WTC11 (cell line): ENCODE measurements at regions not wholly inside any gene's neighbourhood (a gene's known extent, or its start where the extent isn't known, plus 50 kb on each side); places are given as distances from the start of the nearest gene placed in this dataset.

Source experiments
- ATF2 ChIP-seq: sonication (generic); formaldehyde crosslinking; IDR thresholded peaks from 2 replicates; pipeline ENCODE4 v1.8.1; 2022; ENCODE audit warnings: low read depth, missing genetic modification reagents, borderline replicate concordance
- CTCF ChIP-seq: fragments of 200-600 bp; IDR thresholded peaks from 2 replicates; pipeline ENCODE4 v1.8.0; 2022; ENCODE audit warnings: antibody characterized with exemption
- E2F4 ChIP-seq: sonication (generic); formaldehyde crosslinking; IDR thresholded peaks from 2 replicates; pipeline ENCODE4 v1.8.1; 2022; ENCODE audit warnings: low read depth, mild to moderate bottlenecking, moderate library complexity, missing genetic modification reagents, borderline replicate concordance
- E2F5 ChIP-seq: sonication (generic); formaldehyde crosslinking; IDR thresholded peaks from 2 replicates; pipeline ENCODE4 v1.8.1; 2022; ENCODE audit warnings: mild to moderate bottlenecking, moderate library complexity, missing genetic modification reagents
- RELA ChIP-seq: sonication (generic); formaldehyde crosslinking; IDR thresholded peaks from 2 replicates; pipeline ENCODE4 v1.8.1; 2022; ENCODE audit warnings: missing genetic modification reagents, mild to moderate bottlenecking, borderline replicate concordance
- TCF7 ChIP-seq: sonication (generic); formaldehyde crosslinking; IDR thresholded peaks from 2 replicates; pipeline ENCODE4 v1.8.0; 2022; ENCODE audit warnings: mild to moderate bottlenecking, low read depth, missing genetic modification reagents, moderate library complexity
- USF2 ChIP-seq: sonication (generic); formaldehyde crosslinking; IDR thresholded peaks from 2 replicates; pipeline ENCODE4 v1.8.1; 2023; ENCODE audit warnings: mild to moderate bottlenecking, missing genetic modification reagents, moderate library complexity
- ZSCAN18 ChIP-seq: fragments of 250-450 bp; sonication (Bioruptor Pico); IDR thresholded peaks from 2 replicates; pipeline ENCODE4 v2.1.2; 2022; ENCODE audit warnings: mild to moderate bottlenecking, moderate library complexity

GRCh38 chr14:44567997-44568396 lies 60.9 kb upstream of the FSCB start:
- TF ChIP-seq E2F4 (CRISPR knock-in tag), result no peak
- no peak for TF ChIP-seq RELA (CRISPR knock-in tag)
- no peak for TF ChIP-seq CTCF
- TF ChIP-seq ATF2, result no peak
- no peak for TF ChIP-seq ZSCAN18 (CRISPR knock-in tag)
- no peak for TF ChIP-seq E2F5 (CRISPR knock-in tag)
- no peak for TF ChIP-seq USF2
- no peak for TF ChIP-seq TCF7 (CRISPR knock-in tag)
